Skeletal muscle tissue (tissue), 3 donors: ENCODE measurements at regions not wholly inside any gene's neighbourhood (a gene's known extent, or its start where the extent isn't known, plus 50 kb on each side); places are given as distances from the start of the nearest gene placed in this dataset.

Experiments used
- H3K27ac ChIP-seq: one replicate; pipeline ENCODE4 v1.7.0; 2013; ENCODE audit warnings: mild to moderate bottlenecking, low read depth, low read length, inconsistent platforms
- H3K27me3 ChIP-seq, 3 donors: one replicate each; pipeline ENCODE4 v1.7.0; 2013; ENCODE audit warnings: low read length in 3 of 3; ENCODE audit not compliant: control insufficient read depth in 3 of 3, insufficient read depth in 3 of 3
- H3K36me3 ChIP-seq, 3 donors: one replicate each; pipeline ENCODE4 v1.7.0; 2013; ENCODE audit warnings: low read length in 3 of 3; ENCODE audit not compliant: control insufficient read depth in 3 of 3, insufficient read depth in 3 of 3
- H3K4me1 ChIP-seq, 3 donors: one replicate each; pipeline ENCODE4 v1.7.0; 2013; ENCODE audit warnings: low read length in 3 of 3, mild to moderate bottlenecking in 3 of 3; ENCODE audit not compliant: control insufficient read depth in 3 of 3, insufficient read depth in 3 of 3
- H3K4me3 ChIP-seq, 3 donors: one replicate each; pipeline ENCODE4 v1.7.0; 2013; ENCODE audit warnings: low read length in 3 of 3
- H3K9ac ChIP-seq, 3 donors: one replicate each; pipeline ENCODE4 v1.7.0; 2013; ENCODE audit warnings: low read length in 3 of 3, mild to moderate bottlenecking in 3 of 3, moderate library complexity in 2 of 3, low read depth in 1 of 3
- H3K9me3 ChIP-seq, 3 donors: one replicate each; pipeline ENCODE4 v1.7.0; 2013; ENCODE audit warnings: low read length in 3 of 3; ENCODE audit not compliant: control insufficient read depth in 3 of 3
- donor health status: Osteomylitis.

- Histone ChIP-seq H3K4me3 (no peak overlapping the region), H3K4me1 (no peaks in the 10 kb centered on the region), H3K9me3 (no peaks in the 10 kb centered on the region), H3K9ac (no peak overlapping the region), H3K36me3 (no peaks in the 10 kb centered on the region), H3K27ac (no peak overlapping the region), H3K27me3 (no peaks in the 10 kb centered on the region)
Measured at GRCh38 chr3:61349717-61350116, 98.5 kb upstream of the FHIT start.

GRCh38 chr3:61350782-61351309, 99.6 kb upstream of the FHIT start:
- Histone ChIP-seq H3K9me3 (no peaks in the 10 kb centered on the region), H3K4me3 (no peak overlapping the region)

GRCh38 chr3:61352306-61352705, 101.1 kb upstream of the FHIT start:
- Histone ChIP-seq H3K9me3 (no peaks in the 10 kb centered on the region), H3K27ac (no peak overlapping the region)

More at GRCh38 chr3:61350782-61351309, 99.6 kb upstream of the FHIT start:
- Histone ChIP-seq H3K36me3 (no peaks in the 10 kb centered on the region), H3K27ac (no peak overlapping the region), H3K9ac (no peak overlapping the region), H3K27me3 (no peaks in the 10 kb centered on the region), H3K4me1 (no peaks in the 10 kb centered on the region)

GRCh38 chr3:61353382-61353781, 102.1 kb upstream of the FHIT start:
- peaks cover 0 to 6% (median 2%) of the 10 kb centered on the region in 3 donors for H3K4me1 ChIP-seq
- H3K9me3 ChIP-seq = no peaks in the 10 kb centered on the region
- no peak overlapping the region for H3K27ac ChIP-seq
- no peaks in the 10 kb centered on the region for H3K36me3 ChIP-seq
- H3K9ac ChIP-seq = no peak overlapping the region
- no peak overlapping the region for H3K4me3 ChIP-seq
- no peaks in the 10 kb centered on the region for H3K27me3 ChIP-seq

More at GRCh38 chr3:61352306-61352705, 101.1 kb upstream of the FHIT start:
- Histone ChIP-seq H3K27me3 (no peaks in the 10 kb centered on the region), H3K4me3 (no peak overlapping the region), H3K36me3 (no peaks in the 10 kb centered on the region), H3K9ac (no peak overlapping the region), H3K4me1 (no peaks in the 10 kb centered on the region)

- Histone ChIP-seq H3K27ac (no peak overlapping the region), H3K36me3 (no peaks in the 10 kb centered on the region), H3K9me3 (no peaks in the 10 kb centered on the region), H3K27me3 (no peaks in the 10 kb centered on the region), H3K4me1 (peaks cover 0 to 6% (median 4%) of the 10 kb centered on the region in 3 donors), H3K4me3 (no peak overlapping the region), H3K9ac (no peak overlapping the region)
Measured at GRCh38 chr3:61354604-61355003, 103.4 kb upstream of the FHIT start.

GRCh38 chr3:61356685-61357084, 105.4 kb upstream of the FHIT start:
- H3K4me1 ChIP-seq = peaks cover 0 to 6% (median 4%) of the 10 kb centered on the region in 3 donors

GRCh38 chr3:61357902-61358301, 106.7 kb upstream of the FHIT start:
- Histone ChIP-seq H3K9ac (no peak overlapping the region), H3K36me3 (no peaks in the 10 kb centered on the region), H3K27ac (no peak overlapping the region)

More at GRCh38 chr3:61356685-61357084, 105.4 kb upstream of the FHIT start:
- no peaks in the 10 kb centered on the region for H3K36me3 ChIP-seq
- H3K27ac ChIP-seq = no peak overlapping the region
- H3K9me3 ChIP-seq = no peaks in the 10 kb centered on the region
- no peak overlapping the region for H3K9ac ChIP-seq
- H3K27me3 ChIP-seq = no peaks in the 10 kb centered on the region
- H3K4me3 ChIP-seq = no peak overlapping the region

GRCh38 chr3:61358364-61358763, 107.1 kb upstream of the FHIT start:
- H3K27me3 ChIP-seq = no peaks in the 10 kb centered on the region
- no peak overlapping the region for H3K27ac ChIP-seq
- no peaks in the 10 kb centered on the region for H3K9me3 ChIP-seq
- H3K4me1 ChIP-seq = peaks cover 0 to 6% (median 4%) of the 10 kb centered on the region in 3 donors
- no peak overlapping the region for H3K9ac ChIP-seq
- H3K36me3 ChIP-seq = no peaks in the 10 kb centered on the region
- no peak overlapping the region for H3K4me3 ChIP-seq

More at GRCh38 chr3:61357902-61358301, 106.7 kb upstream of the FHIT start:
- Histone ChIP-seq H3K4me3 (no peak overlapping the region), H3K4me1 (peaks cover 0 to 6% (median 4%) of the 10 kb centered on the region in 3 donors), H3K27me3 (no peaks in the 10 kb centered on the region), H3K9me3 (no peaks in the 10 kb centered on the region)

GRCh38 chr3:61360297-61360965, 109.2 kb upstream of the FHIT start:
- Histone ChIP-seq H3K4me1 (peaks cover 0 to 6% (median 4%) of the 10 kb centered on the region in 3 donors), H3K4me3 (no peak overlapping the region), H3K27ac (no peak overlapping the region), H3K27me3 (no peaks in the 10 kb centered on the region), H3K9me3 (no peaks in the 10 kb centered on the region), H3K9ac (no peak overlapping the region), H3K36me3 (no peaks in the 10 kb centered on the region)

GRCh38 chr3:61369678-61370077, 118.4 kb upstream of the FHIT start:
- H3K4me1 ChIP-seq = no peaks in the 10 kb centered on the region
- H3K27me3 ChIP-seq = no peaks in the 10 kb centered on the region
- H3K9me3 ChIP-seq = no peaks in the 10 kb centered on the region
- H3K4me3 ChIP-seq = no peak overlapping the region
- H3K27ac ChIP-seq = no peak overlapping the region
- no peak overlapping the region for H3K9ac ChIP-seq
- no peaks in the 10 kb centered on the region for H3K36me3 ChIP-seq
